DMS 273 (cell line): ENCODE measurements at regions not wholly inside any gene's neighbourhood (a gene's known extent, or its start where the extent isn't known, plus 50 kb on each side); places are given as distances from the start of the nearest gene placed in this dataset.
"Not testable (repeated sequence)": the region's sequence is repeated elsewhere in the genome, so short reads cannot be mapped to it uniquely, and the experiment has no call there.

Source experiments
- DNase-seq: peaks from one replicate; lab custom pipeline; 2025; ENCODE audit not compliant: unreplicated experiment; lab: John Stamatoyannopoulos, UW

GRCh38 chr16:59391617-59392364, 657.7 kb upstream of the GOT2 start:
- DNase-seq: no peak

- peak; percentile 28 for DNase-seq
Measured at GRCh38 chr16:59385959-59386358, 651.8 kb upstream of the GOT2 start.

- peak; percentile 44 for DNase-seq
Measured at GRCh38 chr16:59385491-59385890, 651.4 kb upstream of the GOT2 start.

GRCh38 chr16:59373632-59374031, 639.5 kb upstream of the GOT2 start:
- DNase-seq: no peak

- no peak for DNase-seq
Measured at GRCh38 chr16:59370717-59371116, 636.6 kb upstream of the GOT2 start.

- no peak for DNase-seq
Measured at GRCh38 chr16:59369523-59369922, 635.4 kb upstream of the GOT2 start.

- no peak for DNase-seq
Measured at GRCh38 chr16:59368586-59368985, 634.5 kb upstream of the GOT2 start.

GRCh38 chr16:59356709-59357108, 622.6 kb upstream of the GOT2 start:
- DNase-seq: peak; percentile 17

GRCh38 chr16:59356144-59356543, 622.0 kb upstream of the GOT2 start:
- no peak for DNase-seq

GRCh38 chr16:59355704-59356103, 621.6 kb upstream of the GOT2 start:
- peak; percentile 39 for DNase-seq

GRCh38 chr16:59351305-59351903, 617.3 kb upstream of the GOT2 start:
- DNase-seq: no peak

- DNase-seq: no peak
Measured at GRCh38 chr16:59350670-59351069, 616.6 kb upstream of the GOT2 start.

- DNase-seq: no peak
Measured at GRCh38 chr16:59342669-59343068, 608.6 kb upstream of the GOT2 start.

- peak; percentile 57 for DNase-seq
Measured at GRCh38 chr16:59341368-59341767, 607.3 kb upstream of the GOT2 start.

- no peak for DNase-seq
Measured at GRCh38 chr16:59339871-59340270, 605.8 kb upstream of the GOT2 start.

- no peak for DNase-seq
Measured at GRCh38 chr16:59336136-59336695, 602.1 kb upstream of the GOT2 start.

GRCh38 chr16:59331708-59332107, 597.6 kb upstream of the GOT2 start:
- not testable (repeated sequence) for DNase-seq

- no peak for DNase-seq
Measured at GRCh38 chr16:59330019-59330670, 596.0 kb upstream of the GOT2 start.

GRCh38 chr16:59328961-59329360, 594.8 kb upstream of the GOT2 start:
- DNase-seq: no peak

- no peak for DNase-seq
Measured at GRCh38 chr16:59327894-59328293, 593.8 kb upstream of the GOT2 start.

- no peak for DNase-seq
Measured at GRCh38 chr16:59326955-59327354, 592.8 kb upstream of the GOT2 start.

- no peak for DNase-seq
Measured at GRCh38 chr16:59324462-59324861, 590.3 kb upstream of the GOT2 start.
